Natural killer cell (primary cell): ENCODE measurements at regions not wholly inside any gene's neighbourhood (a gene's known extent, or its start where the extent isn't known, plus 50 kb on each side); places are given as distances from the start of the nearest gene placed in this dataset.

Experiments
- ATAC-seq, 3 donors: fragments of 150-1000 bp in 2 of 3; fragments of 200-7000 bp in 1 of 3; cut with Tn5 transposase; 1 replicate in 1 of 3; 2 replicates in 2 of 3; pipeline ENCODE4 v1.10.0; 2021; ENCODE audit warnings: mild to moderate bottlenecking in 2 of 3, moderate library complexity in 2 of 3
- DNase-seq, 2 donors: peaks; one replicate each; pipeline versions ENCODE4 v3.0.0 to v3.0.0-alpha.2; 2013 to 2021; ENCODE audit warnings: mixed read lengths in 1 of 2
- H3K27ac ChIP-seq: one replicate; pipeline ENCODE4 v1.5.1; 2013; ENCODE audit warnings: mild to moderate bottlenecking, low read length
- H3K27me3 ChIP-seq: one replicate; pipeline ENCODE4 v1.6.1; 2013; ENCODE audit warnings: low read length; ENCODE audit not compliant: control insufficient read depth, insufficient read depth
- H3K36me3 ChIP-seq: one replicate; pipeline ENCODE4 v1.6.1; 2013; ENCODE audit warnings: low read length; ENCODE audit not compliant: control insufficient read depth, insufficient read depth
- H3K4me1 ChIP-seq: one replicate; pipeline ENCODE4 v1.6.1; 2013; ENCODE audit warnings: low read length; ENCODE audit not compliant: control insufficient read depth, insufficient read depth
- H3K4me3 ChIP-seq: one replicate; pipeline ENCODE4 v1.5.1; 2013; ENCODE audit warnings: low read length
- H3K9me3 ChIP-seq: one replicate; pipeline ENCODE4 v1.6.1; 2013; ENCODE audit warnings: low read length; ENCODE audit not compliant: control insufficient read depth, insufficient read depth
- H3K27ac Mint-ChIP-seq, 2 donors: one replicate each; pipeline ENCODE4 v1.8.0; 2022; ENCODE audit warnings: mild to moderate bottlenecking in 2 of 2, mixed read lengths in 2 of 2, moderate library complexity in 1 of 2
- H3K27me3 Mint-ChIP-seq, 2 donors: one replicate each; pipeline ENCODE4 v1.8.0; 2022; ENCODE audit warnings: low read depth in 2 of 2, mixed read lengths in 2 of 2
- H3K36me3 Mint-ChIP-seq: one replicate; pipeline ENCODE4 v1.8.0; 2022; ENCODE audit warnings: mixed read lengths
- H3K4me1 Mint-ChIP-seq, 2 donors: one replicate each; pipeline ENCODE4 v1.8.0; 2022; ENCODE audit warnings: mixed read lengths in 2 of 2
- H3K4me3 Mint-ChIP-seq: one replicate; pipeline ENCODE4 v1.8.0; 2022; ENCODE audit warnings: mild to moderate bottlenecking, moderate library complexity, mixed read lengths
- H3K9me3 Mint-ChIP-seq, 2 donors: one replicate each; pipeline ENCODE4 v1.8.0; 2022; ENCODE audit warnings: mixed read lengths in 2 of 2
- WGBS: methylation state at CpG from one replicate; pipeline ENCODE4 v1.1.7; 2013; ENCODE audit warnings: missing lambda C conversion rate; ENCODE audit not compliant: insufficient coverage; 5-methylcytosine and 5-hydroxymethylcytosine counted together
- intact Hi-C: fragments of 100-400 bp; cut with micrococcal nuclease; formaldehyde crosslinking; loops from one replicate; pipeline ENCODE4 v1.14.2; 2022
- TF ChIP-seq, protein P1 (sequence below): fragments of 200-600 bp; IDR thresholded peaks from one replicate; pipeline ENCODE4 v1.8.0; 2022; ENCODE audit warnings: antibody characterized with exemption

- H3K4me3 ChIP-seq = no peak overlapping the region
- TF ChIP-seq, protein P1, sequence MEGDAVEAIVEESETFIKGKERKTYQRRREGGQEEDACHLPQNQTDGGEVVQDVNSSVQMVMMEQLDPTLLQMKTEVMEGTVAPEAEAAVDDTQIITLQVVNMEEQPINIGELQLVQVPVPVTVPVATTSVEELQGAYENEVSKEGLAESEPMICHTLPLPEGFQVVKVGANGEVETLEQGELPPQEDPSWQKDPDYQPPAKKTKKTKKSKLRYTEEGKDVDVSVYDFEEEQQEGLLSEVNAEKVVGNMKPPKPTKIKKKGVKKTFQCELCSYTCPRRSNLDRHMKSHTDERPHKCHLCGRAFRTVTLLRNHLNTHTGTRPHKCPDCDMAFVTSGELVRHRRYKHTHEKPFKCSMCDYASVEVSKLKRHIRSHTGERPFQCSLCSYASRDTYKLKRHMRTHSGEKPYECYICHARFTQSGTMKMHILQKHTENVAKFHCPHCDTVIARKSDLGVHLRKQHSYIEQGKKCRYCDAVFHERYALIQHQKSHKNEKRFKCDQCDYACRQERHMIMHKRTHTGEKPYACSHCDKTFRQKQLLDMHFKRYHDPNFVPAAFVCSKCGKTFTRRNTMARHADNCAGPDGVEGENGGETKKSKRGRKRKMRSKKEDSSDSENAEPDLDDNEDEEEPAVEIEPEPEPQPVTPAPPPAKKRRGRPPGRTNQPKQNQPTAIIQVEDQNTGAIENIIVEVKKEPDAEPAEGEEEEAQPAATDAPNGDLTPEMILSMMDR = no peak
- ATAC-seq = peak in 1 of 3 donors; percentile 28
- Mint-ChIP-seq H3K4me3 (no peak overlapping the region), H3K27me3 (no peaks in the 10 kb centered on the region), H3K27ac (no peak overlapping the region), H3K4me1 (no peaks in the 10 kb centered on the region), H3K36me3 (no peaks in the 10 kb centered on the region), H3K9me3 (peaks cover 2 to 7% of the 10 kb centered on the region in 2 donors)
- no peaks in the 10 kb centered on the region for H3K4me1 ChIP-seq
- no peaks in the 10 kb centered on the region for H3K9me3 ChIP-seq
- H3K27me3 ChIP-seq = no peaks in the 10 kb centered on the region
- intact Hi-C loops = no loop called here
- DNase-seq = peak in 1 of 2 donors; percentile 2
- no peak overlapping the region for H3K27ac ChIP-seq
- no peaks in the 10 kb centered on the region for H3K36me3 ChIP-seq
- 14% methylated on average over 4 of the region's 5 CpGs for WGBS
Observed at GRCh38 chr2:59594671-59595222, 958.7 kb downstream of the BCL11A start.

GRCh38 chr2:59590798-59591197, 962.7 kb downstream of the BCL11A start:
- H3K9me3 ChIP-seq = no peaks in the 10 kb centered on the region
- H3K27ac Mint-ChIP-seq = no peak overlapping the region
- H3K27me3 Mint-ChIP-seq = no peaks in the 10 kb centered on the region
- no peaks in the 10 kb centered on the region for H3K36me3 Mint-ChIP-seq
- ATAC-seq = no peak
- H3K4me3 ChIP-seq = no peak overlapping the region
- H3K4me3 Mint-ChIP-seq = no peak overlapping the region
- H3K4me1 Mint-ChIP-seq = no peaks in the 10 kb centered on the region
- DNase-seq = no peak
- no peak overlapping the region for H3K27ac ChIP-seq
- no peaks in the 10 kb centered on the region for H3K36me3 ChIP-seq
- no peaks in the 10 kb centered on the region for H3K4me1 ChIP-seq
- H3K27me3 ChIP-seq = no peaks in the 10 kb centered on the region
- intact Hi-C loops = no loop called here
- TF ChIP-seq, protein P1 = no peak
- no peaks in the 10 kb centered on the region for H3K9me3 Mint-ChIP-seq

GRCh38 chr2:59589881-59590280, 963.6 kb downstream of the BCL11A start:
- Histone ChIP-seq H3K4me3 (no peak overlapping the region), H3K27ac (no peak overlapping the region), H3K36me3 (no peaks in the 10 kb centered on the region), H3K9me3 (no peaks in the 10 kb centered on the region), H3K4me1 (no peaks in the 10 kb centered on the region), H3K27me3 (no peaks in the 10 kb centered on the region)
- Mint-ChIP-seq H3K4me3 (no peak overlapping the region), H3K36me3 (no peaks in the 10 kb centered on the region), H3K27ac (no peak overlapping the region), H3K4me1 (no peaks in the 10 kb centered on the region), H3K27me3 (no peaks in the 10 kb centered on the region), H3K9me3 (no peaks in the 10 kb centered on the region)
- 94% methylated on average over 4 of the region's 4 CpGs for WGBS
- DNase-seq (no peak), ATAC-seq (no peak)
- intact Hi-C loops = no loop called here
- TF ChIP-seq, protein P1 = no peak

DNA sequence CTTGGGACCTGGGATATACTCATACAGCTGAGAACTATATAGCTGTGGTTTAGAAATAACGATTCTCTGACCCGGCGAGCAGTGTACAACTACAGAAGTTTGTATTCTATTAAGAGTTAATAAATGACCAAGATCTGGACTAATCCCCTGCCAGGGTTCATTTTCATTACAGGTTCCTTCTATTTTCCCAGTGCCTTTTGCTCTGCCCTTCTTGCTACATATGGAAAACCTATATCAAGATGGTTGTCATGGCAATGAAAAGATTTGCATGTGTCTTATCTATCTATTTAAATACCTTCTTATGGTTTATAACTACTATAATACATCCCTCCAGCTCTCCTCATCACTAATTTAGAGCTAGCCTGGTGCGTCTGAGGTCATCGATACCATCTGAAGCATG, 965.2 kb downstream of the BCL11A start:
- H3K27ac ChIP-seq = no peak overlapping the region
- TF ChIP-seq, protein P1 = no peak
- intact Hi-C loops = no loop called here

More for the DNA sequence above, 965.2 kb downstream of the BCL11A start:
- Mint-ChIP-seq H3K4me1 (no peaks in the 10 kb centered on the region), H3K4me3 (no peak overlapping the region), H3K9me3 (no peaks in the 10 kb centered on the region), H3K27me3 (no peaks in the 10 kb centered on the region), H3K36me3 (no peaks in the 10 kb centered on the region), H3K27ac (no peak overlapping the region)
- WGBS = 98% methylated on average over 5 of the region's 5 CpGs
- Histone ChIP-seq H3K27me3 (no peaks in the 10 kb centered on the region), H3K4me1 (no peaks in the 10 kb centered on the region), H3K9me3 (no peaks in the 10 kb centered on the region), H3K4me3 (no peak overlapping the region), H3K36me3 (no peaks in the 10 kb centered on the region)
- ATAC-seq = no peak
- DNase-seq = no peak
